ENCODE measurements at regions not wholly inside any gene's neighbourhood (a gene's known extent, or its start where the extent isn't known, plus 50 kb on each side); places are given as distances from the start of the nearest gene placed in this dataset.

DNA sequence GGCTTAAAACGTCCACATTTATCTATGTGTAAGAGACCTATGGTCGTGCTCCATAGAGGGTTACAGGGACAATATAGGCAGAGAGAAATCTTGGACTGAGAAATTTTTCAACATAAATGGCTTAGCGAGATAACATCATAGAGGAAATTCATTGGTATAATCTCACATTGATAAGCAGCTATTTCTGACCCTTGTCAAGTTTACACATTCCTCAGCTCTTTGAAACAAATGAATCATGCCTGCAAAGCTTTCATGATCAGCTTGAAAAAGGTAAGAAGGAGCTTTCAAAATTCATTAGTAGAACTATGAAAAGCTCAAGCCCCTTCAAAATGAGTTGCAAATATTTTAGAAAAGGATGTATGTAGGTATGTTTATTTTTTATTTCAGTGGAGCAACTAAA, 478.8 kb downstream of the NEBL start:
- TF ChIP-seq, protein P1, sequence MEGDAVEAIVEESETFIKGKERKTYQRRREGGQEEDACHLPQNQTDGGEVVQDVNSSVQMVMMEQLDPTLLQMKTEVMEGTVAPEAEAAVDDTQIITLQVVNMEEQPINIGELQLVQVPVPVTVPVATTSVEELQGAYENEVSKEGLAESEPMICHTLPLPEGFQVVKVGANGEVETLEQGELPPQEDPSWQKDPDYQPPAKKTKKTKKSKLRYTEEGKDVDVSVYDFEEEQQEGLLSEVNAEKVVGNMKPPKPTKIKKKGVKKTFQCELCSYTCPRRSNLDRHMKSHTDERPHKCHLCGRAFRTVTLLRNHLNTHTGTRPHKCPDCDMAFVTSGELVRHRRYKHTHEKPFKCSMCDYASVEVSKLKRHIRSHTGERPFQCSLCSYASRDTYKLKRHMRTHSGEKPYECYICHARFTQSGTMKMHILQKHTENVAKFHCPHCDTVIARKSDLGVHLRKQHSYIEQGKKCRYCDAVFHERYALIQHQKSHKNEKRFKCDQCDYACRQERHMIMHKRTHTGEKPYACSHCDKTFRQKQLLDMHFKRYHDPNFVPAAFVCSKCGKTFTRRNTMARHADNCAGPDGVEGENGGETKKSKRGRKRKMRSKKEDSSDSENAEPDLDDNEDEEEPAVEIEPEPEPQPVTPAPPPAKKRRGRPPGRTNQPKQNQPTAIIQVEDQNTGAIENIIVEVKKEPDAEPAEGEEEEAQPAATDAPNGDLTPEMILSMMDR (IDR thresholded peaks at IDR 0.05), result no peak
- TF ChIP-seq POLR2AphosphoS5 (IDR thresholded peaks at IDR 0.05), result no peak
- TF ChIP-seq EP300 (IDR thresholded peaks at IDR 0.05; ENCODE audit: low read depth), result no peak
